H9 (cell line): ENCODE measurements at regions not wholly inside any gene's neighbourhood (a gene's known extent, or its start where the extent isn't known, plus 50 kb on each side); places are given as distances from the start of the nearest gene placed in this dataset.

ENCODE experiments used
- DNase-seq: peaks from one replicate; pipeline ENCODE4 v3.0.0-alpha.2; 2017
- H2AFZ ChIP-seq: one replicate; pipeline ENCODE4 v1.6.1; 2013; ENCODE audit warnings: mild to moderate bottlenecking, low read length, control low read depth, moderate library complexity
- H2AK5ac ChIP-seq: 2 replicates; pipeline ENCODE4 v1.6.1; 2013; ENCODE audit warnings: low read length, control low read depth, mixed read lengths; ENCODE audit not compliant: insufficient read length
- H2BK120ac ChIP-seq: one replicate; pipeline ENCODE4 v1.6.1; 2013; ENCODE audit warnings: low read depth, mild to moderate bottlenecking, low read length, control low read depth, inconsistent platforms; ENCODE audit not compliant: poor library complexity, severe bottlenecking
- H2BK12ac ChIP-seq: 2 replicates; pipeline ENCODE4 v1.6.1; 2013; ENCODE audit warnings: low read length, control low read depth, mixed read lengths, low read depth; ENCODE audit not compliant: insufficient read length
- H2BK15ac ChIP-seq: 2 replicates; pipeline ENCODE4 v1.6.1; 2013; ENCODE audit warnings: low read depth, low read length, control low read depth
- H2BK20ac ChIP-seq: one replicate; pipeline ENCODE4 v1.6.1; 2013; ENCODE audit warnings: low read depth, mild to moderate bottlenecking, low read length, control low read depth, inconsistent platforms; ENCODE audit not compliant: poor library complexity, severe bottlenecking
- H2BK5ac ChIP-seq: 2 replicates; pipeline ENCODE4 v1.6.1; 2013; ENCODE audit warnings: low read length, control low read depth, mixed read lengths; ENCODE audit not compliant: insufficient read length
- H3K14ac ChIP-seq: 2 replicates; pipeline ENCODE4 v1.6.1; 2013; ENCODE audit warnings: low read length, control low read depth; ENCODE audit not compliant: insufficient read depth
- H3K18ac ChIP-seq: 2 replicates; pipeline ENCODE4 v1.6.1; 2013; ENCODE audit warnings: low read depth, mild to moderate bottlenecking, mixed read lengths, low read length, control low read depth; ENCODE audit not compliant: insufficient read length
- H3K23ac ChIP-seq: 2 replicates; pipeline ENCODE4 v1.6.1; 2013; ENCODE audit warnings: low read length, control low read depth, mixed read lengths, low read depth; ENCODE audit not compliant: insufficient read length
- H3K23me2 ChIP-seq: 2 replicates; pipeline ENCODE4 v1.6.1; 2013; ENCODE audit warnings: low read depth, mild to moderate bottlenecking, mixed read lengths, low read length, control low read depth; ENCODE audit not compliant: insufficient read length, poor library complexity, severe bottlenecking
- H3K27ac ChIP-seq: 2 replicates; pipeline ENCODE4 v1.5.1; 2013; ENCODE audit warnings: low read length, control low read depth, mixed read lengths, low read depth; ENCODE audit not compliant: insufficient read length
- H3K27me3 ChIP-seq: 2 replicates; pipeline ENCODE4 v1.6.1; 2013; ENCODE audit warnings: low read length, control low read depth, inconsistent platforms; ENCODE audit not compliant: insufficient read depth
- H3K4ac ChIP-seq: 2 replicates; pipeline ENCODE4 v1.6.1; 2013; ENCODE audit warnings: low read depth, mild to moderate bottlenecking, control low read depth, inconsistent platforms, low read length, moderate library complexity
- H3K4me1 ChIP-seq: 2 replicates; pipeline ENCODE4 v1.6.1; 2013; ENCODE audit warnings: low read length, control low read depth, inconsistent platforms; ENCODE audit not compliant: insufficient read depth
- H3K4me2 ChIP-seq: 2 replicates; pipeline ENCODE4 v1.6.1; 2013; ENCODE audit warnings: low read length, control low read depth, mixed read lengths; ENCODE audit not compliant: insufficient read length, insufficient read depth
- H3K56ac ChIP-seq: 2 replicates; pipeline ENCODE4 v1.6.1; 2013; ENCODE audit warnings: low read depth, mild to moderate bottlenecking, mixed read lengths, low read length, control low read depth; ENCODE audit not compliant: insufficient read length
- H3K79me1 ChIP-seq: 2 replicates; pipeline ENCODE4 v1.6.1; 2013; ENCODE audit warnings: low read depth, mild to moderate bottlenecking, moderate library complexity, low read length, control low read depth, inconsistent platforms; ENCODE audit not compliant: insufficient read depth, poor library complexity, severe bottlenecking
- H3K79me2 ChIP-seq: 2 replicates; pipeline ENCODE4 v1.6.1; 2013; ENCODE audit warnings: low read length, control low read depth, inconsistent platforms; ENCODE audit not compliant: insufficient read depth
- H3K9ac ChIP-seq: 2 replicates; pipeline ENCODE4 v1.6.1; 2013; ENCODE audit warnings: low read length, control low read depth, mixed read lengths; ENCODE audit not compliant: insufficient read length; ENCODE audit errors: extremely low read depth
- H3K9me3 ChIP-seq: one replicate; pipeline ENCODE4 v1.6.1; 2013; ENCODE audit warnings: low read depth, low read length, inconsistent platforms; ENCODE audit not compliant: control insufficient read depth
- H3T11ph ChIP-seq: one replicate; pipeline ENCODE4 v1.6.1; 2013; ENCODE audit warnings: mild to moderate bottlenecking, low read length, control low read depth, inconsistent platforms
- H4K20me1 ChIP-seq: one replicate; pipeline ENCODE4 v1.6.1; 2013; ENCODE audit not compliant: control insufficient read depth, insufficient read length, insufficient read depth
- H4K5ac ChIP-seq: 2 replicates; pipeline ENCODE4 v1.6.1; 2013; ENCODE audit warnings: low read depth, mild to moderate bottlenecking, mixed read lengths, low read length, control low read depth; ENCODE audit not compliant: insufficient read length
- H4K8ac ChIP-seq: replicated peaks from 2 replicates; pipeline ENCODE4 v1.6.1; 2013; ENCODE audit warnings: low read length, control low read depth, mixed read lengths, low read depth; ENCODE audit not compliant: insufficient read length
- H4K91ac ChIP-seq: 2 replicates; pipeline ENCODE4 v1.6.1; 2013; ENCODE audit warnings: low read depth, mild to moderate bottlenecking, moderate library complexity, mixed read lengths, low read length, control low read depth; ENCODE audit not compliant: insufficient read length
- H3K27ac Mint-ChIP-seq, 3 experiments: 2 replicates in 2 of 3; 3 replicates in 1 of 3; pipeline ENCODE4 v1.8.0; 2020 to 2021; ENCODE audit warnings: mixed read lengths in 3 of 3, mild to moderate bottlenecking in 1 of 3, moderate library complexity in 1 of 3
- H3K27me3 Mint-ChIP-seq: 2 replicates; pipeline ENCODE4 v1.8.0; 2021; ENCODE audit warnings: low read depth, mild to moderate bottlenecking, moderate library complexity, mixed read lengths
- H3K36me3 Mint-ChIP-seq, 3 experiments: 2 replicates in 2 of 3; 3 replicates in 1 of 3; pipeline ENCODE4 v1.8.0; 2020 to 2021; ENCODE audit warnings: low read depth in 3 of 3, mixed read lengths in 3 of 3; ENCODE audit not compliant: insufficient read depth in 1 of 3
- H3K4me1 Mint-ChIP-seq, 2 experiments: 2 replicates each; pipeline ENCODE4 v1.8.0; 2020; ENCODE audit warnings: mixed read lengths in 2 of 2
- H3K4me3 Mint-ChIP-seq, 2 experiments: 2 replicates in 1 of 2; 3 replicates in 1 of 2; pipeline ENCODE4 v1.8.0; 2020 to 2021; ENCODE audit warnings: mild to moderate bottlenecking in 2 of 2, mixed read lengths in 2 of 2, moderate library complexity in 1 of 2
- H3K9me3 Mint-ChIP-seq, 2 experiments: 2 replicates in 1 of 2; 3 replicates in 1 of 2; pipeline ENCODE4 v1.8.0; 2020; ENCODE audit warnings: mild to moderate bottlenecking in 2 of 2, mixed read lengths in 2 of 2, moderate library complexity in 1 of 2
- CTCF ChIP-seq: fragments of 200-600 bp; sonication (generic); conservative IDR thresholded peaks from 3 replicates; pipeline ENCODE4 v1.8.0; 2021; ENCODE audit warnings: antibody characterized with exemption, mild to moderate bottlenecking
- WGBS: extraction: QIAGEN DNeasy Blood & Tissue Kit; methylation state at CpG from one replicate; pipeline ENCODE4 v1.1.7; 2013; ENCODE audit warnings: missing lambda C conversion rate, low lambda C conversion rate, mixed read lengths; ENCODE audit not compliant: insufficient read length; ENCODE audit errors: extremely low coverage; 5-methylcytosine and 5-hydroxymethylcytosine counted together

DNA sequence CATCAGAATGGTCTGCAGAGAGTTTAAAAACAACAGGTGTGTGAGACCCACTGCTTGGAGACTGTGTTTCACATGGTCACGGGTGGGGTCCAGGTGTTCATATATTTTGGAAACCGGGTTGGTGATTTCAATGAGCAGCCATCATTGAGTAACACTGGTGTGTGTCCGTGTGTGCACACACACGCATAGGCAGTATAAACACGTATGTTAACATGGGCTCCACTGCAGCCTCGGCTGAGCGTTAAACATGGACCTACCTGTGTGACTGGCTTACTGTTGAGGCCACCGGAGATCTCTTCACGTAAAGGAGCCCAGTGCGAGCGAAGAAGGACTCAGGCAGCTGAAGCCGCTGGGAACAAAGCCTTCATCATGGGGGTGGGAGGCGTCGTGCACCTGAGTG lies 56.9 kb upstream of the TLR3 start:
- Histone ChIP-seq H3K79me2 (no peaks in the 10 kb centered on the region), H3K9ac (no peak overlapping the region), H3K23ac (no peak overlapping the region), H4K91ac (no peak overlapping the region), H3K4me2 (no peak overlapping the region), H3K9me3 (no peaks in the 10 kb centered on the region), H3K23me2 (no peaks in the 10 kb centered on the region), H2BK5ac (no peak overlapping the region), H3K27ac (no peak overlapping the region), H3T11ph (no peak overlapping the region), H3K18ac (no peak overlapping the region), H3K27me3 (no peaks in the 10 kb centered on the region), H2BK12ac (no peak overlapping the region), H4K8ac (no peak overlapping the region), H3K14ac (no peak overlapping the region), H2BK120ac (no peak overlapping the region), H3K79me1 (no peaks in the 10 kb centered on the region), H3K56ac (no peak overlapping the region), H2AK5ac (no peak overlapping the region), H3K4ac (no peak overlapping the region), H2BK20ac (no peak overlapping the region), H2AFZ (no peak overlapping the region), H4K20me1 (no peaks in the 10 kb centered on the region), H3K4me1 (peaks cover 7% of the 10 kb centered on the region; the same call in 1 of the 2 replicates), H2BK15ac (no peak overlapping the region), H4K5ac (no peak overlapping the region)
- Mint-ChIP-seq H3K27me3 (no peaks in the 10 kb centered on the region), H3K36me3 (peaks cover 0 to 14% (median 3%) of the 10 kb centered on the region in 3 experiments; a peak in 3 of 7 replicates), H3K4me1 (peaks cover 31 to 32% of the 10 kb centered on the region in 2 experiments), H3K4me3 (no peak overlapping the region), H3K27ac (peak overlapping the region; percentile 90 to 97 (median 97); a peak in 6 of 7 replicates), H3K9me3 (no peaks in the 10 kb centered on the region; a peak in 1 of 5 replicates)
- WGBS, result no CpG with 5 or more reads among the region's 14 CpGs
- DNase-seq, result no peak
- TF ChIP-seq CTCF, result no peak
